Common myeloid progenitor, CD34-positive (primary cell): ENCODE measurements at regions not wholly inside any gene's neighbourhood (a gene's known extent, or its start where the extent isn't known, plus 50 kb on each side); places are given as distances from the start of the nearest gene placed in this dataset.

Experiments used
- CTCF ChIA-PET: fragments of 350-600 bp; sonication (Branson Sonifier 250); formaldehyde crosslinking; loops from one replicate; lab custom pipeline; 2021; ENCODE audit warnings: antibody characterized with exemption; lab: Charles Lee
- POLR2A ChIA-PET: fragments of 350-600 bp; sonication (Branson Sonifier 250); formaldehyde crosslinking; loops from one replicate; lab custom pipeline; 2021; ENCODE audit warnings: antibody characterized with exemption; lab: Charles Lee
- DNase-seq, 3 donors: peaks; one replicate each; pipeline versions ENCODE4 v3.0.0 to v3.0.0-alpha.2; 2013
- H3K27ac ChIP-seq, 2 experiments: 1 replicate in 1 of 2; 2 replicates in 1 of 2; pipeline ENCODE4 v1.7.0; 2013; ENCODE audit warnings: inconsistent platforms in 2 of 2, low read length in 2 of 2, mild to moderate bottlenecking in 2 of 2, low read depth in 1 of 2, moderate library complexity in 1 of 2; ENCODE audit not compliant: severe bottlenecking in 2 of 2, insufficient read depth in 1 of 2, poor library complexity in 1 of 2
- H3K27me3 ChIP-seq, 5 experiments: replicated peaks in 2 of 5; 1 replicate in 3 of 5; 2 replicates in 2 of 5; pipeline versions ENCODE4 v1.6.1 to v1.7.0; 2013; ENCODE audit warnings: low read length in 4 of 5, mild to moderate bottlenecking in 2 of 5, moderate library complexity in 2 of 5, inconsistent platforms in 1 of 5; ENCODE audit not compliant: insufficient read depth in 5 of 5, control insufficient read depth in 4 of 5
- H3K36me3 ChIP-seq, 4 experiments: 1 replicate in 2 of 4; 2 replicates in 2 of 4; pipeline versions ENCODE4 v1.6.1 to v1.7.0; 2013; ENCODE audit warnings: low read length in 3 of 4, control low read depth in 1 of 4, mild to moderate bottlenecking in 1 of 4; ENCODE audit not compliant: control insufficient read depth in 4 of 4, insufficient read depth in 4 of 4
- H3K4me1 ChIP-seq, 4 experiments: 1 replicate in 3 of 4; 2 replicates in 1 of 4; pipeline versions ENCODE4 v1.6.1 to v1.7.1; 2013; ENCODE audit warnings: low read length in 3 of 4, mild to moderate bottlenecking in 3 of 4, control low read depth in 1 of 4, inconsistent platforms in 1 of 4, moderate library complexity in 1 of 4; ENCODE audit not compliant: control insufficient read depth in 4 of 4, insufficient read depth in 4 of 4; ENCODE audit errors: control extremely low read depth in 1 of 4
- H3K4me3 ChIP-seq, 7 experiments: 1 replicate in 4 of 7; 2 replicates in 3 of 7; pipeline versions ENCODE4 v1.5.1 to v1.7.0; 2013; ENCODE audit warnings: mild to moderate bottlenecking in 7 of 7, low read length in 6 of 7, moderate library complexity in 6 of 7, inconsistent platforms in 2 of 7, low read depth in 2 of 7, control low read depth in 1 of 7; ENCODE audit not compliant: insufficient read depth in 4 of 7, control insufficient read depth in 1 of 7; ENCODE audit errors: extremely low read depth in 1 of 7
- H3K9me3 ChIP-seq, 5 experiments: 1 replicate in 4 of 5; 2 replicates in 1 of 5; pipeline versions ENCODE4 v1.6.1 to v1.7.1; 2013; ENCODE audit warnings: low read length in 4 of 5, mild to moderate bottlenecking in 2 of 5, inconsistent platforms in 1 of 5, low read depth in 1 of 5, moderate library complexity in 1 of 5; ENCODE audit not compliant: control insufficient read depth in 4 of 5, insufficient read depth in 2 of 5; ENCODE audit errors: control extremely low read depth in 1 of 5
- WGBS: methylation state at CpG from one replicate; pipeline ENCODE4 v1.1.5; 2013; ENCODE audit not compliant: insufficient coverage; 5-methylcytosine and 5-hydroxymethylcytosine counted together

DNA sequence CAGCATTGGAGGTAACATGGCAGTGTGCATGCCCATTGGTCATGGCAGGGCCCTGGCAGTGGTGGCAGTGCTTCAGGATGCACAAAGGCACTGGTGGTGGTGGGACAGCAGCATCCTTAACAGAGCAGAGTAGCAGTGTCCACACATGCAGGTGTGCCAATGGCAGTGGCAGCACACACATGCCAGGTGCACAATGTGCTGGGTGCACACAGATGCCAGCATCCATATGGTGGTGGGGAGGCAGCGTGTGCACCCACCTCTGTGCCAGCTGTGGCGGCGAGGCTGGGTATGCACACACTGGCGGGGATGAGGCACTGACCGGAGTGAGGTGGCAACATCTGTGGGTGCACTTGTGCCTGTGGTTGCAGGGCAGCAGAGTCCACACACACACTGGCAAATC is 150.6 kb downstream of the SI start:
- no peak overlapping the region for H3K27ac ChIP-seq
- no peaks in the 10 kb centered on the region for H3K27me3 ChIP-seq
- WGBS = 94% methylated on average over 5 of the region's 5 CpGs
- ChIA-PET POLR2A (no interaction called here), CTCF (no interaction called here)
- no peak for DNase-seq
- H3K36me3 ChIP-seq = no peaks in the 10 kb centered on the region
- no peaks in the 10 kb centered on the region for H3K9me3 ChIP-seq
- no peak overlapping the region for H3K4me3 ChIP-seq
- no peaks in the 10 kb centered on the region for H3K4me1 ChIP-seq

DNA sequence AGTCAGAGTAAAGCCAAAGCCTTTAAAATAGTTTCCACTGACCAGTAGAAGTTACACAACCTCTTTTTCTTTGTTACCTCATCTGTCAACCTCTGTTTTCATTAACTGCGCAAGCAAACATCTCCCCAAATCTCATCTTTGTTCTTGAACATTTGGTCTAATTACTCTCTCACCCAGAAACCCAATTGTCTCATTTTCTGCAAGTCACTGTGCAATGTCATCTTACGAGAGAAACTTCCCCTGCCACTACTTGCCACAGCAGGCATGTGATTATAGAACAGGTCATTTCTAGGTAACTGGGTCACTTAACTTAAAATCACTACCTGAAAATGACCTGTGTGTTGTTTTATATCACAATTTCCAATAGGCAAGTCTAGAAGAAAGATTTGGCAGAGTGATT is 159.4 kb downstream of the SI start:
- Histone ChIP-seq H3K27me3 (no peaks in the 10 kb centered on the region), H3K4me3 (no peak overlapping the region), H3K9me3 (no peaks in the 10 kb centered on the region), H3K36me3 (no peaks in the 10 kb centered on the region), H3K4me1 (no peaks in the 10 kb centered on the region), H3K27ac (no peak overlapping the region)
- CTCF ChIA-PET = no interaction called here
- DNase-seq = no peak
- POLR2A ChIA-PET = no interaction called here
- WGBS = 90% methylated on average over 1 of the region's 2 CpGs

DNA sequence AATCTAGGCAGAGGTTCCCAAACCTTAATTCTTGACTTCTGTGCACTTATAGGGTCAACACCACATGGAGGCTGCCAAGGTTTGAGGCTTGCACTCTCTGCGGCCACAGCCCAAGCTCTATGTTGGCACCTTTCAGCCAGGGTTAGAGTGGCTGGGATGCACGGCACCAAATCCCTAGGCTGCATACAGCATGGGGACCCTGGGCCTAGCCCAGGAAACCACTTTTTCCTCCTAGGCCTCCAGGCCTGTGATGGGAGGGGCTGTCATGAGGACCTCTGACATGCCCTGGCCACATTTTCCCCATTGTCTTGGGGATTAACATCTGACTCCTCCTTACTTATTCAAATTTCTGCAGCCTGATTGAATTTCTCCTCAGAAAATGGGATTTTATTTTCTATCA is 165.4 kb downstream of the SI start:
- DNase-seq = no peak
- Histone ChIP-seq H3K27ac (no peak overlapping the region), H3K9me3 (no peaks in the 10 kb centered on the region), H3K36me3 (no peaks in the 10 kb centered on the region), H3K4me3 (no peak overlapping the region), H3K27me3 (no peaks in the 10 kb centered on the region), H3K4me1 (no peaks in the 10 kb centered on the region)
- 96% methylated on average over 2 of the region's 2 CpGs for WGBS
- ChIA-PET CTCF (no interaction called here), POLR2A (no interaction called here)

DNA sequence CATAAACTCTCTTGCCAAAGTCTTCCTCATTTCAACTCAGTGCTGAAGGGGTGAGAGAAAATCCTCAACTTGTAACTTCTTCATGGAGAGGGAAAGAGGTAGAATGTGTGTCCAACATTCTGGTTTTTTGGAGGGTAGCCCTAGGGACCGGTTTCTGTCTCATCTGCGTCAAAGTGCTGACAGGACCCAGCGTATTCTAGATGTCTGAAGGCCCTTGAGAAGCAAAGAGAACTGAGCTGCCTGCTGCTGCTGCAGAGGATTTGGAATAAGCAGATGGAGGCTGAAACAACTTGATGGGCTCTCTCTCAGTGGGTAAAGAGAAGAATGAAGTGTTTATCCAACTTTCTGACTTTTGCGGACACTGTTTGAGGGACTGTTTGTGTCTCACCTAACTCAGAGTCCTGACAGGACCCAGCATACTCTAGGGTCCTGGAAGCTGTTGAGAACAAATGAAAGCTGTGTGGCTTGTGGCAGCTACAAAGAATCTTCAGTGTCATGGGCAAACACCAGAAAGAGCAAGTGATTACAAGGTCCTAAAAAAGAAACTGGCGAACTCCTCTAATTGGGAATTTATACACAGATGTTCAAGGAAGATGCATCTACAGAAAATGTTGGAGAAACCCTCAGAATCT is 174.4 kb downstream of the SI start:
- no peak overlapping the region for H3K4me3 ChIP-seq
- ChIA-PET POLR2A (no interaction called here), CTCF (no interaction called here)
- no peak overlapping the region for H3K27ac ChIP-seq
- no peak for DNase-seq
- H3K9me3 ChIP-seq = no peaks in the 10 kb centered on the region
- WGBS = 69% methylated on average over 4 of the region's 5 CpGs
- H3K36me3 ChIP-seq = no peaks in the 10 kb centered on the region
- H3K27me3 ChIP-seq = no peaks in the 10 kb centered on the region
- no peaks in the 10 kb centered on the region for H3K4me1 ChIP-seq

DNA sequence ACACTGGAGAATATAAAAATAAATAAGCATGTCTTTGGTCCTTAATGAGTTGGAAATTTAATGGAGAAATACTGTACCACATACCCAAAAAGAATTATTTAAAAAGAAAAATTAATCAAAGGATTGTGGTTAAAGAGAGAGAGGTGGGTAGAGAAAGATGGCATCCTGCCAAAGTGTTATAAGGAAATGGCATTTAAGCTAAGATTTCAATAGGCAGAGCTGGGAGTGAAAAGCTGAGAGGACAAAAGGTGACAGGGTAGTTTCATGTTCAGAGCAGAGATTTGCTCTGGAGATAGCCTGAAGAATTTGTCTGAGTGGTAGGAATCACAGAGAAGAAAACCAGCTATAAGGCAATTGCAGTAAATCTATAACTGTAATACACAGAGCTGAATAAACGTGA is 181.0 kb downstream of the SI start:
- no peak overlapping the region for H3K27ac ChIP-seq
- no peaks in the 10 kb centered on the region for H3K4me1 ChIP-seq
- ChIA-PET CTCF (no interaction called here), POLR2A (no interaction called here)
- no CpG with 5 or more reads among the region's 1 CpG for WGBS
- H3K27me3 ChIP-seq = no peaks in the 10 kb centered on the region
- H3K4me3 ChIP-seq = no peak overlapping the region
- no peaks in the 10 kb centered on the region for H3K9me3 ChIP-seq
- DNase-seq = no peak
- no peaks in the 10 kb centered on the region for H3K36me3 ChIP-seq

DNA sequence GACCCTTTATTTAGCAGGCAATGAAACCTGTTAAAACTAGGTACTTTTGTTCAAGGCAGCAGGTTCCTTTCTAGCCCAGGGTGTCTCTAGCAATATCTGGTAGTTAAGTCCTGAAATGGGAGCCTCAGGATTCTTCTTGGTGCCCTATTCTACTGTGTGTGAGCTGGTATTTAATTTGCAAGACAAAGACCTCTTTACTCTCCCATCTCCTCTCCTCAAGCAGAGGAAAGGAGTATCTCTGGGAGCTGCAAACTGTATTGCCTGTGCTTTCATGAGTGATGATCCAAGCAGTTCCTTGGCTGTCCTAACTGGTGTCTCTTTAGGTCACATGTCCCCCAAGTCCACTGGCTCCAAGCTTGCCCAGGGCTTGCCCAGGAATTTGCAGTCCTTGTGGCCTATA is 188.2 kb downstream of the SI start:
- Histone ChIP-seq H3K36me3 (no peaks in the 10 kb centered on the region), H3K4me3 (no peak overlapping the region), H3K27me3 (no peaks in the 10 kb centered on the region), H3K4me1 (no peaks in the 10 kb centered on the region), H3K9me3 (peaks cover 0 to 3% (median 0%) of the 10 kb centered on the region in 5 experiments), H3K27ac (no peak overlapping the region)
- no peak for DNase-seq
- POLR2A ChIA-PET = no interaction called here
- CTCF ChIA-PET = interaction anchor here (0.6 kb wide), 1 partner anchor 15 kb away, joined by 3 read pairs; no protein-coding TSS in a partner anchor

DNA sequence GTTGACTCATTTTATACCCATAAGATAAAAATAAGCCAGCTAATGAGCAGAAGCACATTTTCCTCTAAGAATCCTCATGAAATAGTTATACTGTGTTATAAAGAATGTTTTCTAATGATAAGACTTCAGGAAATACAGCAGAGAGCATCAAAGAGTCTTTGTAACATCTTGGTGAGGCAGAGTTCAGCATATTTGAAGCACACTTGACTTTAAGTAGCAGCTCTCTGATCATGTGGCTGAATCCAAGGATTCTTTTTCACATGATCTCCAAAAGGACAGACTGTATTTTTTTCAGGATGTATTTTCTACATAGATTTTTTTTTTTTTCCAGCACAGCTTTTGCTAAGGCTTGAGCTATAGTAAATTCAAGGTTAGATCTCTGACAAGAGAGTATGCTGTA is 195.1 kb downstream of the SI start:
- CTCF ChIA-PET = no interaction called here
- Histone ChIP-seq H3K4me3 (no peak overlapping the region), H3K4me1 (no peaks in the 10 kb centered on the region), H3K27me3 (no peaks in the 10 kb centered on the region), H3K36me3 (no peaks in the 10 kb centered on the region), H3K9me3 (no peaks in the 10 kb centered on the region), H3K27ac (no peak overlapping the region)
- POLR2A ChIA-PET = no interaction called here
- no peak for DNase-seq
